ENCODE measurements at regions not wholly inside any gene's neighbourhood (a gene's known extent, or its start where the extent isn't known, plus 50 kb on each side); places are given as distances from the start of the nearest gene placed in this dataset.

- no peaks in the 10 kb centered on the region for H3K27me3 ChIP-seq (ENCODE audit: insufficient read depth, low read depth)
- no peaks in the 10 kb centered on the region for H3K79me2 ChIP-seq (ENCODE audit: insufficient read depth, low read depth)
- TF ChIP-seq, protein P1, sequence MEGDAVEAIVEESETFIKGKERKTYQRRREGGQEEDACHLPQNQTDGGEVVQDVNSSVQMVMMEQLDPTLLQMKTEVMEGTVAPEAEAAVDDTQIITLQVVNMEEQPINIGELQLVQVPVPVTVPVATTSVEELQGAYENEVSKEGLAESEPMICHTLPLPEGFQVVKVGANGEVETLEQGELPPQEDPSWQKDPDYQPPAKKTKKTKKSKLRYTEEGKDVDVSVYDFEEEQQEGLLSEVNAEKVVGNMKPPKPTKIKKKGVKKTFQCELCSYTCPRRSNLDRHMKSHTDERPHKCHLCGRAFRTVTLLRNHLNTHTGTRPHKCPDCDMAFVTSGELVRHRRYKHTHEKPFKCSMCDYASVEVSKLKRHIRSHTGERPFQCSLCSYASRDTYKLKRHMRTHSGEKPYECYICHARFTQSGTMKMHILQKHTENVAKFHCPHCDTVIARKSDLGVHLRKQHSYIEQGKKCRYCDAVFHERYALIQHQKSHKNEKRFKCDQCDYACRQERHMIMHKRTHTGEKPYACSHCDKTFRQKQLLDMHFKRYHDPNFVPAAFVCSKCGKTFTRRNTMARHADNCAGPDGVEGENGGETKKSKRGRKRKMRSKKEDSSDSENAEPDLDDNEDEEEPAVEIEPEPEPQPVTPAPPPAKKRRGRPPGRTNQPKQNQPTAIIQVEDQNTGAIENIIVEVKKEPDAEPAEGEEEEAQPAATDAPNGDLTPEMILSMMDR (conservative IDR thresholded peaks at IDR 0.05; ENCODE audit: low read depth, low read length): no peak
- peaks cover 80% of the 10 kb centered on the region for H3K4me1 ChIP-seq (ENCODE audit: low read depth, poor library complexity, severe bottlenecking)
- no peaks in the 10 kb centered on the region for H3K36me3 ChIP-seq (ENCODE audit: insufficient read depth)
- H3K27ac ChIP-seq: no peak overlapping the region
- no peak overlapping the region for H3K4me2 ChIP-seq
- no peaks in the 10 kb centered on the region for H4K20me1 ChIP-seq (ENCODE audit: insufficient read depth)
- H2AFZ ChIP-seq (ENCODE audit: low read depth): no peak overlapping the region
- no peak overlapping the region for H3K9ac ChIP-seq
- no peak overlapping the region for H3K4me3 ChIP-seq (IDR thresholded peaks at IDR 0.05; ENCODE audit: insufficient read depth, low read depth, low read length)
Observed at GRCh38 chr5:109928046-109928445, 238.3 kb downstream of the MAN2A1 start.

DNA sequence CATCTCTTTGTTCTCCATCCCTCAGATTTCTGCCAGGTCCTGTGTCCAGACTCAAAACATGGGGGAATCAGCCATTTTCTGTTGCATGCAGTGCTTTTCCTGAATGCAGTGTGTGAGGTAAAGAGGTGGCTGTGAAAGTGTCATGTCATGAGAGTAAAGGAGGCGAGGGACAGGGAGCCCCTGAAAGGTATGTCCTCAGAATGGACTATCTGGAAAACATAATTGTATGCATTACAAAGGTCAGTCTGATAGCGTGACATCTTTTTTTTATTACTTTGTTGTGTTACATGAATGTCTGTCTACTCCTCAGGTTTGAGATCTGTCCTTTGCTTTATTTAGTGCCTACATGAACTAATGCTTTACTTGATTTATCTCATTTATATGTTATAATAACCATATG is 239.1 kb downstream of the MAN2A1 start:
- no peak overlapping the region for H3K9ac ChIP-seq
- TF ChIP-seq, protein P1 (conservative IDR thresholded peaks at IDR 0.05; ENCODE audit: low read depth, low read length): no peak
- H3K4me2 ChIP-seq: no peak overlapping the region
- no peaks in the 10 kb centered on the region for H4K20me1 ChIP-seq (ENCODE audit: insufficient read depth)
- no peaks in the 10 kb centered on the region for H3K79me2 ChIP-seq (ENCODE audit: insufficient read depth, low read depth)
- no peak overlapping the region for H2AFZ ChIP-seq (ENCODE audit: low read depth)
- H3K4me1 ChIP-seq (ENCODE audit: low read depth, poor library complexity, severe bottlenecking): peaks cover 80% of the 10 kb centered on the region
- no peaks in the 10 kb centered on the region for H3K36me3 ChIP-seq (ENCODE audit: insufficient read depth)
- no peak overlapping the region for H3K4me3 ChIP-seq (IDR thresholded peaks at IDR 0.05; ENCODE audit: insufficient read depth, low read depth, low read length)
- no peak overlapping the region for H3K27ac ChIP-seq
- no peaks in the 10 kb centered on the region for H3K27me3 ChIP-seq (ENCODE audit: insufficient read depth, low read depth)

DNA sequence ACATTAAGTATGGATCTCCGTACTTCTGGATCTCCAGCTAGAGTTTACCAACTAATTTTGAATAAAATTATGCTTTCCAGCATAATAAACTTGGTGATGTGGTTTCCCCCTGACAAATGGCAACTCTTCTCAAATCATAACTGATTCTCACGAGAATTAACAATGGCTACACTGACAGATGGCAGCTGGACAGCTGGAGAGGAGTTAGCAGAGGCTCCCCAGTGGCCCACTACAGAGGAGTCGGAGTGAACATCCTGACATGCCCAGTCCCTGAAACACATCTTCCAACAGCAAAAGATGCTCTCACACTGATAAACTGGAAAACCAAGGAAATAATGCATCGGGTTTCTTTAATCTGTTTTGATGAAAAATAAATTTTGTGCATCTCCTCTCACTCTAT is 239.6 kb downstream of the MAN2A1 start:
- TF ChIP-seq, protein P1 (conservative IDR thresholded peaks at IDR 0.05; ENCODE audit: low read depth, low read length): no peak
- Histone ChIP-seq H3K36me3 (ENCODE audit: insufficient read depth) (no peaks in the 10 kb centered on the region), H3K9ac (no peak overlapping the region), H3K4me3 (IDR thresholded peaks at IDR 0.05; ENCODE audit: insufficient read depth, low read depth, low read length) (no peak overlapping the region), H3K79me2 (ENCODE audit: insufficient read depth, low read depth) (no peaks in the 10 kb centered on the region), H3K4me1 (ENCODE audit: low read depth, poor library complexity, severe bottlenecking) (peaks cover 80% of the 10 kb centered on the region), H4K20me1 (ENCODE audit: insufficient read depth) (no peaks in the 10 kb centered on the region), H3K4me2 (no peak overlapping the region), H2AFZ (ENCODE audit: low read depth) (no peak overlapping the region), H3K27ac (no peak overlapping the region), H3K27me3 (ENCODE audit: insufficient read depth, low read depth) (no peaks in the 10 kb centered on the region)

- TF ChIP-seq, protein P1 (conservative IDR thresholded peaks at IDR 0.05; ENCODE audit: low read depth, low read length): no peak
- Histone ChIP-seq H2AFZ (ENCODE audit: low read depth) (no peak overlapping the region), H3K79me2 (ENCODE audit: insufficient read depth, low read depth) (no peaks in the 10 kb centered on the region), H3K4me1 (ENCODE audit: low read depth, poor library complexity, severe bottlenecking) (peaks cover 80% of the 10 kb centered on the region), H3K9ac (no peak overlapping the region), H3K36me3 (ENCODE audit: insufficient read depth) (no peaks in the 10 kb centered on the region), H4K20me1 (ENCODE audit: insufficient read depth) (no peaks in the 10 kb centered on the region), H3K4me3 (IDR thresholded peaks at IDR 0.05; ENCODE audit: insufficient read depth, low read depth, low read length) (no peak overlapping the region), H3K27ac (no peak overlapping the region), H3K4me2 (peak overlapping the region; percentile 87; the same call in 1 of the 2 replicates), H3K27me3 (ENCODE audit: insufficient read depth, low read depth) (no peaks in the 10 kb centered on the region)
Observed at GRCh38 chr5:109929911-109930310, 240.2 kb downstream of the MAN2A1 start.

Measured in KMS-11 (cell line).